Cardiac muscle cell (in vitro differentiated cells and primary cell): ENCODE measurements at regions not wholly inside any gene's neighbourhood (a gene's known extent, or its start where the extent isn't known, plus 50 kb on each side); places are given as distances from the start of the nearest gene placed in this dataset.

Experiments used
- DNase-seq, 2 donors: peaks; one replicate each; pipeline versions ENCODE4 v3.0.0 to v3.0.0-alpha.2; 2010 to 2017; ENCODE audit warnings: low read depth in 1 of 2, low spot score in 1 of 2
- H3K27ac ChIP-seq: fragments of 200-600 bp; sonication (generic); 2 replicates; pipeline ENCODE4 v1.5.1; 2016
- H3K27me3 ChIP-seq: fragments of 200-600 bp; sonication (generic); 2 replicates; pipeline ENCODE4 v1.6.0; 2016; ENCODE audit warnings: control low read depth
- H3K36me3 ChIP-seq: fragments of 200-600 bp; sonication (generic); 2 replicates; pipeline ENCODE4 v1.5.1; 2016; ENCODE audit warnings: control low read depth
- H3K4me1 ChIP-seq: fragments of 200-600 bp; sonication (generic); 2 replicates; pipeline ENCODE4 v1.8.1; 2017; ENCODE audit warnings: low read depth, mild to moderate bottlenecking, mixed run types
- H3K4me3 ChIP-seq: fragments of 200-600 bp; sonication (generic); 2 replicates; pipeline ENCODE4 v1.5.1; 2016; ENCODE audit warnings: mild to moderate bottlenecking
- H3K9me3 ChIP-seq: fragments of 200-600 bp; sonication (generic); 2 replicates; pipeline ENCODE4 v1.5.1; 2017; ENCODE audit warnings: low read depth, mild to moderate bottlenecking, control low read depth
- CTCF ChIP-seq: IDR thresholded peaks from 2 replicates; pipeline ENCODE4 v1.5.1; 2012; ENCODE audit warnings: low read depth, mild to moderate bottlenecking, low read length

DNA sequence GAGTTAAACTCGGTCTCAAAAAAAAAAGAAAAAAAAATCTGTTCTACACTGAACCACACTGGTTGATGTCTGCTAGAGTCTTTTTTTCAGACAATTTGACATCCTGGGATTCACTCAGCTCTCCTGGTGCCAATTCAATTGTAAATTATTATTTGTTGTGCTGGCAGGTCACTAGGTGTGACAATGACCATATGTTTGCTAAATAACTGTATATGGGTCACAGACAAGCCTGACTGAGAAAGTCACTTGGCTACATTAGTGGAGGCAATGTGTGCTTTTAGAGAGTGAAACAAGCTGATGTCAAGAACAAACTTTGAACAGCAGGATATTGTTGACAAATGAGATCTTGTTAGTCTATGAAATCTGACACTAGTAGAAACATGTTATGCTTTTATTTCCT, 1379.1 kb downstream of the ZPLD1 start:
- Histone ChIP-seq H3K4me3 (no peak overlapping the region), H3K36me3 (no peaks in the 10 kb centered on the region), H3K4me1 (no peaks in the 10 kb centered on the region), H3K27me3 (no peaks in the 10 kb centered on the region), H3K9me3 (no peaks in the 10 kb centered on the region), H3K27ac (no peak overlapping the region)
- no peak for TF ChIP-seq CTCF
- no peak for DNase-seq

DNA sequence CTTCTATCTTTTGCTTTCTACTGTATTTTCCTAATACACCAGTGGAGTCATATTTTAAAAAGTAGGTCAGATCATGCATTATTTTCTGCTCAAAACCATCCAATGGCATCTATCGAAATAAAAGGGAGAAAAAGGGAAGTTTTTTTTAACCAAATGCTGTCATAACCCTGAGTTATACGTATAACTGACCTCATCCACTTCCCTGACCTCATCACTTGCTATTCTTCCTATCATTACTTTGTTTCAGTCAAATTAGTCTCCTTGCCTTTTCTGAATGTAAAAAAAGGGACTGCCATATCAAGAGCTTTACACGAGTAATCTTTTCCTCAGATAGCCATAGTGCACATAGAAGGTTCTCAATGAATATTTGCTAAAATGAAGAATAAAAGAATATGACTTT, 1383.6 kb downstream of the ZPLD1 start:
- Histone ChIP-seq H3K4me1 (no peaks in the 10 kb centered on the region), H3K9me3 (no peaks in the 10 kb centered on the region), H3K27ac (no peak overlapping the region), H3K36me3 (no peaks in the 10 kb centered on the region), H3K4me3 (no peak overlapping the region), H3K27me3 (no peaks in the 10 kb centered on the region)
- DNase-seq = no peak
- no peak for TF ChIP-seq CTCF

GRCh38 chr3:103818800-103819199, 1384.0 kb downstream of the ZPLD1 start:
- Histone ChIP-seq H3K9me3 (no peaks in the 10 kb centered on the region), H3K27me3 (no peaks in the 10 kb centered on the region), H3K4me3 (no peak overlapping the region), H3K27ac (no peak overlapping the region), H3K4me1 (no peaks in the 10 kb centered on the region), H3K36me3 (no peaks in the 10 kb centered on the region)
- TF ChIP-seq CTCF = no peak
- DNase-seq = no peak

GRCh38 chr3:103825586-103825985, 1390.8 kb downstream of the ZPLD1 start:
- Histone ChIP-seq H3K27me3 (no peaks in the 10 kb centered on the region), H3K4me1 (no peaks in the 10 kb centered on the region), H3K27ac (no peak overlapping the region), H3K9me3 (no peaks in the 10 kb centered on the region), H3K36me3 (no peaks in the 10 kb centered on the region), H3K4me3 (no peak overlapping the region)
- no peak for DNase-seq
- TF ChIP-seq CTCF = no peak

DNA sequence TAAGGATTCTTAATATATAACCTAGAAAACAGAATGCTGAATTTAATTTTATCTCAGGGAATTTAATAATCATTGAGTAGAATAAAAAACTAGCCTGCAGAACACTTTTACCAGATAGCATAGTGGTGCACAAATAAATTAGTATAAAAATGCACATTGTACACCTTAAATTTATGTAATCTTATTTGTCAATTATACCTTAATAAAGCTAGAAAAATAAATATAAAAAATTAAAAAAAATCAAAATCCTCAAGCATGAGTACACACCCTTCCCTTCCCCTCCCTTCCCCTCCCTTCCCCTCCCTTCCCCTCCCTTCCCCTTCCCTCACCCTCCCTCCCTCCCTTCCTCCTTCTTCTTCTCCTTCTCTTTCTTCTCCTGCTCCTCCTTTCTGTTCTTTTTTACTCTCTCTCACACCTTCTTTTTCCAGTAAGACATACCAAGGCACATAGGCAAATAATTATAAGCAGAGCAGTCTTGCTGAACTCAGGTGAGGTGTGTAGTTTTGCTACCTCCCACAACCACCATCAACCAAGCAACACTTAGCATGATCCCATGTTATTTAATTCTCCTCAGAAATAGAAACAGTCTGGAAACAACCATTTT, 1395.0 kb downstream of the ZPLD1 start:
- Histone ChIP-seq H3K36me3 (no peaks in the 10 kb centered on the region), H3K9me3 (no peaks in the 10 kb centered on the region), H3K27ac (no peak overlapping the region), H3K4me3 (no peak overlapping the region), H3K27me3 (no peaks in the 10 kb centered on the region), H3K4me1 (no peaks in the 10 kb centered on the region)
- no peak for DNase-seq
- no peak for TF ChIP-seq CTCF
